ENCODE measurements at regions not wholly inside any gene's neighbourhood (a gene's known extent, or its start where the extent isn't known, plus 50 kb on each side); places are given as distances from the start of the nearest gene placed in this dataset.

DNA sequence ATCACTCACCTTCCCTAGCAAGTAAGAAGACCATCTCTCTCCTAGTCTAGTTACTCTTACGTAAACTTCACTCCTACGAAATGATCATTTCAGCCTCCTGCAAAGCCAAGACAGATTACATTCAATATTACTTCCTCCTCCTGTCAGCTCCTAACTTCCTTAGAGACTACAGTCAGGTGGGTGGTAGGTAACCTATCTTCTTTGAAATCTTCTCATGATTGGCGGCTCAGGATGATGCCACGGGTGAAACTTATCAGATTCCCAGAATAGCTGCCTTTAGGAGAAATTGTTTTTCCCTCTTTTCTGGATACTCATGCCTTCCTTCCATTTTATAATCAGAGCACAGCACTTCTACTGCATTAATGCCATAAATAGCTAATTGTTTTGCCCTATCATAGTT, 744.8 kb upstream of the HS3ST1 start (continued):
- TF ChIP-seq ZBTB40 (IDR thresholded peaks at IDR 0.05), result no peak
- TF ChIP-seq ZBTB40 (CRISPR knock-in tag; IDR thresholded peaks at IDR 0.05), result no peak
- TF ChIP-seq DR1 (CRISPR knock-in tag; IDR thresholded peaks at IDR 0.05), result no peak

- no peak overlapping the region for H2AFZ ChIP-seq (ENCODE audit: low read length)
- no peak overlapping the region for H3K4me3 ChIP-seq (replicated peaks in 1 of 3; ENCODE audit: insufficient read depth in 1 of 3, low read depth in 2 of 3, low read length in 3 of 3)
- POLR2A ChIA-PET, result no interaction called here
- H3K9ac ChIP-seq (ENCODE audit: insufficient read depth, low read depth, low read length), result no peak overlapping the region
- H3K79me2 ChIP-seq (ENCODE audit: insufficient read depth, low read length), result no peaks in the 10 kb centered on the region
- no peaks in the 10 kb centered on the region for H3K4me1 ChIP-seq (ENCODE audit: insufficient read depth, low read length)
- no peaks in the 10 kb centered on the region for H4K20me1 ChIP-seq (ENCODE audit: insufficient read depth, low read length)
- 4% methylated on average over 3 of the region's 3 CpGs for WGBS (ENCODE audit: low lambda C conversion rate)
- FAIRE-seq (no peak), DNase-seq (ENCODE audit: low spot score) (no peak), ATAC-seq (no peak)
- H3K4me2 ChIP-seq (ENCODE audit: low read depth, low read length), result no peak overlapping the region
- in situ Hi-C loops (cut with HindIII; ENCODE audit: extremely low pct_ligation_motif_present, low pct_unique_long_range_greater_than_20kb), result no loop called here
- H3K27me3 ChIP-seq (ENCODE audit: control insufficient read depth in 1 of 2, insufficient read depth in 2 of 2, low read length in 2 of 2), result no peaks in the 10 kb centered on the region
- intact Hi-C loops (cut with micrococcal nuclease; ENCODE audit: unreplicated experiment), result no loop called here
- no TSS peak for BruUV-seq (replicated peaks)
- no peak overlapping the region for H3K27ac ChIP-seq (ENCODE audit: extremely low read length, insufficient read depth, low read length)
- CTCF ChIA-PET (ENCODE audit: low intra/inter-chr PET ratio, low total read pairs), result no interaction called here
- H3K9me3 ChIP-seq (ENCODE audit: low read length), result peaks cover 81% of the 10 kb centered on the region
- H3K36me3 ChIP-seq (replicated peaks in 1 of 2; ENCODE audit: control insufficient read depth in 1 of 2, insufficient read depth in 2 of 2, low read length in 2 of 2), result no peaks in the 10 kb centered on the region
- TF ChIP-seq, protein P1, sequence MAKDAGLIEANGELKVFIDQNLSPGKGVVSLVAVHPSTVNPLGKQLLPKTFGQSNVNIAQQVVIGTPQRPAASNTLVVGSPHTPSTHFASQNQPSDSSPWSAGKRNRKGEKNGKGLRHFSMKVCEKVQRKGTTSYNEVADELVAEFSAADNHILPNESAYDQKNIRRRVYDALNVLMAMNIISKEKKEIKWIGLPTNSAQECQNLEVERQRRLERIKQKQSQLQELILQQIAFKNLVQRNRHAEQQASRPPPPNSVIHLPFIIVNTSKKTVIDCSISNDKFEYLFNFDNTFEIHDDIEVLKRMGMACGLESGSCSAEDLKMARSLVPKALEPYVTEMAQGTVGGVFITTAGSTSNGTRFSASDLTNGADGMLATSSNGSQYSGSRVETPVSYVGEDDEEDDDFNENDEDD (CRISPR knock-in tag; IDR thresholded peaks at IDR 0.05; ENCODE audit: borderline replicate concordance), result no peak
- TF ChIP-seq ZNF331 (CRISPR knock-in tag; IDR thresholded peaks at IDR 0.05) (no peak), PBX3 (CRISPR knock-in tag; IDR thresholded peaks at IDR 0.05; ENCODE audit: borderline replicate concordance) (no peak), ZBTB7A (CRISPR knock-in tag; IDR thresholded peaks at IDR 0.05) (no peak), CBX5 (CRISPR knock-in tag; IDR thresholded peaks at IDR 0.05; ENCODE audit: borderline replicate concordance) (no peak), TERF1 (CRISPR knock-in tag; IDR thresholded peaks at IDR 0.05) (no peak)
Measured at GRCh38 chr4:12172198-12172973, 743.7 kb upstream of the HS3ST1 start.

Data from HepG2 (cell line).